ENCODE measurements at regions not wholly inside any gene's neighbourhood (a gene's known extent, or its start where the extent isn't known, plus 50 kb on each side); places are given as distances from the start of the nearest gene placed in this dataset.
"Not testable (repeated sequence)": the region's sequence is repeated elsewhere in the genome, so short reads cannot be mapped to it uniquely, and the experiment has no call there.

DNA sequence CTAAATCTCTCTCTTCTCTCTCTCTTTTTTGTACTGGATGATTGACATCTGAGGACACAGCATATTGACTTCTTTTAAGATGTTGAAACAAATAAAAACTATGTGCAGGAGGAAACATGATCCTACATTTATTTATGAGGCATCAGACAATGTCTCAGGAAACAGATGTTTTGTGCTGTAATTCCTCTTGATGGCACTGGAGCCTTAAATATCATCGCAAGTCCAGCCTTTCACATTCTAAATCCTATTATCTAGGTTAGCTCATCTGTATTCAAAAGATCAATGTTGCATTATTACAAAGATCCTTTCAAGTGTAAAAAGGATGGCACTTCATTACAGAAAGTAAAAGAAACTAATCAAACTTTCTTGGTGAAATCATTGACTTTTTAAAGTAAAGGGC is 63.9 kb downstream of the MAT2B start:
- H3K27ac Mint-ChIP-seq = no peak overlapping the region
- peaks cover 30% of the 10 kb centered on the region for H3K4me1 Mint-ChIP-seq
- no peaks in the 10 kb centered on the region for H3K9me3 Mint-ChIP-seq
- H3K36me3 Mint-ChIP-seq = no peaks in the 10 kb centered on the region
- no peak overlapping the region for H3K4me3 Mint-ChIP-seq
- H3K27me3 Mint-ChIP-seq = peaks cover 43% of the 10 kb centered on the region

GRCh38 chr5:163571744-163572143 is 66.3 kb downstream of the MAT2B start:
- Mint-ChIP-seq H3K4me1 (peaks cover 9% of the 10 kb centered on the region), H3K27ac (no peak overlapping the region), H3K36me3 (no peaks in the 10 kb centered on the region), H3K4me3 (no peak overlapping the region), H3K9me3 (no peaks in the 10 kb centered on the region), H3K27me3 (peaks cover 31% of the 10 kb centered on the region)

- Mint-ChIP-seq H3K4me3 (no peak overlapping the region), H3K27me3 (peaks cover 9% of the 10 kb centered on the region), H3K4me1 (no peaks in the 10 kb centered on the region), H3K36me3 (no peaks in the 10 kb centered on the region), H3K9me3 (no peaks in the 10 kb centered on the region), H3K27ac (no peak overlapping the region)
Measured at GRCh38 chr5:163574472-163575440, 69.3 kb downstream of the MAT2B start.

DNA sequence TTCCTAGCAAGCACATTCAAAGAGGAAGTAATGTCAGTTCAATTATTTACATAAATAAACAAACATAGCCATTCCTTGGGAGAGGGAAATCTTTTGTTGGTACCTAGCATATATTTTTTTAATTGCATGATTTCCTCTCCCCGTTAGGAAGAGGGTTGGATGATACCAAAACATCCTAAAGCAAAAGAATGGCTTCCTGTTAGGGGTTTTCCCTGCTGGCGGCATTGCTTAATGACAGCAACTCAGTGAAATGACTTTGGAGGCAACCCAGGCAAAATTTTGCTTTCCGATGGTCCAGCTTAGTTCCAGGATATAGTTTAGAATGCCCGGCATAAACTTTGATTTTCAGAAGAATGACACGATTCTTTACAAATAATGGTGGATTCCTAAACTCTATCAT is 73.2 kb downstream of the MAT2B start:
- H3K4me3 Mint-ChIP-seq = no peak overlapping the region
- H3K36me3 Mint-ChIP-seq = no peaks in the 10 kb centered on the region
- no peaks in the 10 kb centered on the region for H3K9me3 Mint-ChIP-seq
- peaks cover 11% of the 10 kb centered on the region for H3K27me3 Mint-ChIP-seq
- no peaks in the 10 kb centered on the region for H3K4me1 Mint-ChIP-seq
- no peak overlapping the region for H3K27ac Mint-ChIP-seq

DNA sequence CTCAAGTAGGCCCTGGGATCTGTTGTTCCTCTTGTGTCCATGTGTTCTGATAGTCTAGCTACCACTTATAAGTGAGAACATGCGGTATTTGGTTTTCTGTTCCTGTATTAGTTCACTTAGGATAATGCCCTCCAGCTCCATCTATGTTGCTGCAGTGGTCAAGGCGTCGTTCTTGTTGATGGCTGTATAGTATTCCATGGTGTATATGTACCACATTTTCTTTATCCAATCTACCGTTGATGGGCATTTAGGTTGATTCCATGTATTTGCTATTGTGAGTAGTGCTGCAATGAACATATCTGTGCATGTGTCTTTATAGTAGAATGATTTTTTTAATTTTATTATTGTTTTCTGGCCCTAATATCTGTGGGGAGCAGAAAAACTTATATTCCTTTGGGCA is 74.3 kb downstream of the MAT2B start:
- Mint-ChIP-seq H3K27ac (no peak overlapping the region), H3K4me3 (no peak overlapping the region), H3K27me3 (peaks cover 11% of the 10 kb centered on the region), H3K36me3 (no peaks in the 10 kb centered on the region), H3K9me3 (no peaks in the 10 kb centered on the region), H3K4me1 (no peaks in the 10 kb centered on the region)

- Mint-ChIP-seq H3K27ac (no peak overlapping the region), H3K4me1 (no peaks in the 10 kb centered on the region), H3K9me3 (no peaks in the 10 kb centered on the region), H3K36me3 (no peaks in the 10 kb centered on the region), H3K27me3 (peaks cover 11% of the 10 kb centered on the region), H3K4me3 (no peak overlapping the region)
Measured at GRCh38 chr5:163580516-163580915, 75.1 kb downstream of the MAT2B start.

DNA sequence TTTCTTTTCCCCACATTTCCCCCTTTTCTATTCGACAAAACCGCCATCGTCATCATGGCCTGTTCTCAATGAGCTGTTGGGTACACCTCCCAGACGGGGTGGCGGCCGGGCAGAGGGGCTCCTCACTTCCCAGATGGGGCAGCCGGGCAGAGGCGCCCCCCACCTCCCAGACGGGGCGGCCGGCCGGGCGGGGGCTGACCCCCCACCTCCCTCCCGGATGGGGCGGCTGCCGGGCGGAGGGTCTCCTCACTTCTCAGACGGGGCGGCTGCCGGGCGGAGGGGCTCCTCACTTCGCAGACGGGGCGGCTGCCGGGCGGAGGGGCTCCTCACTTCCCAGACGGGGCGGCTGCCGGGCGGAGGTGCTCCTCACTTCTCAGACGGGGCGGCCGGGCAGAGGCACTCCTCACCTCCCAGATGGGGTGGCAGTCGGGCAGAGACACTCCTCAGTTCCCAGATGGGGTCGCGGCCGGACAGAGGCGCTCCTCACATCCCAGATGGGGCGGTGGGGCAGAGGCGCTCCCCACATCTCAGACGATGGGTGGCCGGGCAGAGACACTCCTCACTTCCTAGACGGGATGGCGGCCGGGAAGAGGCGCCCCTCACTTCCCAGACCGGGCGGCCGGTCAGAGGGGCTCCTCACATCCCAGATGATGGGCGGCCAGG is 78.2 kb downstream of the MAT2B start:
- H3K27ac Mint-ChIP-seq, H3K27me3 Mint-ChIP-seq, H3K4me3 Mint-ChIP-seq: not testable (repeated sequence)

DNA sequence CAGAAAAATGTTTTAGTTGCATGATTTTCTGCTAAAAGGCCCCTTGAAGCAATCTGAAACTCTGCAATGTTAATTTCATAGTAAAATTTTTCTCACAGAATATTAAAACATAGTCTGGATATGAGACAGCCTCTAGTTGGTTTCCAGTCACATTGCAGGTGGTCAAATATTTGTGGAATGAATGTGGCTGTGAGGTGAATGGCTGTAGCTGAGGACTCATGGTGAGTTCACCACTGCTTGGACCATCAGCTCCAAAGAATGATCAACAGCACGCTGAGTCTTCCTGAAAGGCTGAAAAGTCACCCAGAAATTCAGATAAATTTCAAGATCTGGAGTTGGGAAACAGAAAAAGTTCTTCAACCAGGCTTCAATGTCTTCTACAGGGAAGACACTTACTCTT is 79.8 kb downstream of the MAT2B start:
- H3K27me3 Mint-ChIP-seq = peaks cover 6% of the 10 kb centered on the region
- H3K36me3 Mint-ChIP-seq = no peaks in the 10 kb centered on the region
- H3K4me1 Mint-ChIP-seq = no peaks in the 10 kb centered on the region
- no peaks in the 10 kb centered on the region for H3K9me3 Mint-ChIP-seq
- no peak overlapping the region for H3K4me3 Mint-ChIP-seq
- H3K27ac Mint-ChIP-seq = no peak overlapping the region

More for the DNA sequence above, 78.2 kb downstream of the MAT2B start:
- not testable (repeated sequence) for H3K4me1 Mint-ChIP-seq, H3K9me3 Mint-ChIP-seq, H3K36me3 Mint-ChIP-seq

GRCh38 chr5:163586531-163586956 is 81.1 kb downstream of the MAT2B start:
- H3K27me3 Mint-ChIP-seq = peaks cover 3% of the 10 kb centered on the region
- H3K4me3 Mint-ChIP-seq = no peak overlapping the region
- H3K36me3 Mint-ChIP-seq = no peaks in the 10 kb centered on the region
- H3K27ac Mint-ChIP-seq = no peak overlapping the region
- no peaks in the 10 kb centered on the region for H3K9me3 Mint-ChIP-seq
- H3K4me1 Mint-ChIP-seq = no peaks in the 10 kb centered on the region

- H3K36me3 Mint-ChIP-seq = no peaks in the 10 kb centered on the region
- H3K9me3 Mint-ChIP-seq = no peaks in the 10 kb centered on the region
- peaks cover 10% of the 10 kb centered on the region for H3K27me3 Mint-ChIP-seq
- no peak overlapping the region for H3K4me3 Mint-ChIP-seq
- H3K4me1 Mint-ChIP-seq = no peaks in the 10 kb centered on the region
- H3K27ac Mint-ChIP-seq = no peak overlapping the region
Measured at GRCh38 chr5:163594951-163595350, 89.5 kb downstream of the MAT2B start.

- H3K27ac Mint-ChIP-seq = peak overlapping the region; percentile 31
- no peaks in the 10 kb centered on the region for H3K36me3 Mint-ChIP-seq
- H3K4me1 Mint-ChIP-seq = no peaks in the 10 kb centered on the region
- peaks cover 12% of the 10 kb centered on the region for H3K27me3 Mint-ChIP-seq
- no peaks in the 10 kb centered on the region for H3K9me3 Mint-ChIP-seq
- no peak overlapping the region for H3K4me3 Mint-ChIP-seq
Measured at GRCh38 chr5:163595932-163596607, 90.7 kb downstream of the MAT2B start.

GRCh38 chr5:163596608-163597315 is 91.3 kb downstream of the MAT2B start:
- peaks cover 15% of the 10 kb centered on the region for H3K27me3 Mint-ChIP-seq
- H3K27ac Mint-ChIP-seq = no peak overlapping the region
- no peaks in the 10 kb centered on the region for H3K36me3 Mint-ChIP-seq

DNA sequence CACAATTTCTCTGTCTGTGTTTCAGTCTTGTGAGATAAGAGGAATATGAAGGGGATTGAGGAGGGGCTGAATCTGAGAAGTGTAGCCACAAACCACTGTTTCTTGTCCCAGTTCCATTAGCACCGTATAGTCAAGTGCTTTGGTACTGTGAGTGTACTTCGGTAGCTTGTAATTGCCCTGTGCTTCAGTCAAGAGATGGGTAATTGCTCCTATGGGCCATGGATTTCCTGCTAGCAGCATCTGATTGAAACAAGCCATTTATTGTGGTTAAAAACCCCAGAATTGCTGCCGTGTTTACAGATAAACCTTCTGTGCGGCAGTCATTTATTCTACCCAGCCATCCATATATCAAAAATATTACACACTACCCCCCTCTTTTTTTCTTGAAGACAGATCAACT is 98.6 kb downstream of the MAT2B start:
- Mint-ChIP-seq H3K27me3 (peaks cover 8% of the 10 kb centered on the region), H3K27ac (no peak overlapping the region), H3K4me3 (no peak overlapping the region), H3K4me1 (no peaks in the 10 kb centered on the region), H3K36me3 (no peaks in the 10 kb centered on the region), H3K9me3 (no peaks in the 10 kb centered on the region)

More at GRCh38 chr5:163596608-163597315, 91.3 kb downstream of the MAT2B start:
- Mint-ChIP-seq H3K4me3 (no peak overlapping the region), H3K4me1 (no peaks in the 10 kb centered on the region), H3K9me3 (no peaks in the 10 kb centered on the region)

- Mint-ChIP-seq H3K4me3 (no peak overlapping the region), H3K9me3 (no peaks in the 10 kb centered on the region), H3K27me3 (peaks cover 4% of the 10 kb centered on the region), H3K36me3 (no peaks in the 10 kb centered on the region), H3K4me1 (no peaks in the 10 kb centered on the region), H3K27ac (no peak overlapping the region)
Measured at GRCh38 chr5:163607256-163607655, 101.8 kb downstream of the MAT2B start.

DNA sequence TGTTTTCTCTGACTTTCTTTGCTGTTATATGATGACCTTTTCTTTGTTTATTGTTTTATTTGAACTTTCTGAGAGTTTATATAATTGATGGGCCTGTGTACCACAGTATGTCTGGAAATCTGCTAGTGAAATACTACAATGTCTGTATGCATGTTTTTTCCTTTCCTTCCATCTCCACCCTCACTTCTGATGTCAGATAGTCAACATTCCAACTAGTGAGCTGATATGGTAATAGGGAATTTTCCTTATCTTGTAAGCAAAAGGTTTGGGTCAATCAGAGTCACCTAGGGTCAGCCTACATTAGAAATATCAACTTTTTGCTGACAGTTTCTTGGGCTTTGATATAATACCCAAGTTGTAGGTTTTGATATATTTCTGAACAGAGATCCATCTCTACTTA is 103.2 kb downstream of the MAT2B start:
- no peaks in the 10 kb centered on the region for H3K9me3 Mint-ChIP-seq
- H3K27ac Mint-ChIP-seq = no peak overlapping the region
- no peak overlapping the region for H3K4me3 Mint-ChIP-seq
- H3K27me3 Mint-ChIP-seq = peaks cover 4% of the 10 kb centered on the region
- no peaks in the 10 kb centered on the region for H3K36me3 Mint-ChIP-seq
- H3K4me1 Mint-ChIP-seq = no peaks in the 10 kb centered on the region
